Forelimb muscle (tissue), 1 donor: ENCODE measurements at regions not wholly inside any gene's neighbourhood (a gene's known extent, or its start where the extent isn't known, plus 50 kb on each side); places are given as distances from the start of the nearest gene placed in this dataset.
A peak's percentile ranks its signal among the peaks of the same experiment; 100 is the strongest.
"Not testable (repeated sequence)": the region's sequence is repeated elsewhere in the genome, so short reads cannot be mapped to it uniquely, and the experiment has no call there.

Experiments
- DNase-seq: peaks from one replicate; pipeline ENCODE4 v3.0.0-alpha.2; 2013; ENCODE audit warnings: low read depth

DNA sequence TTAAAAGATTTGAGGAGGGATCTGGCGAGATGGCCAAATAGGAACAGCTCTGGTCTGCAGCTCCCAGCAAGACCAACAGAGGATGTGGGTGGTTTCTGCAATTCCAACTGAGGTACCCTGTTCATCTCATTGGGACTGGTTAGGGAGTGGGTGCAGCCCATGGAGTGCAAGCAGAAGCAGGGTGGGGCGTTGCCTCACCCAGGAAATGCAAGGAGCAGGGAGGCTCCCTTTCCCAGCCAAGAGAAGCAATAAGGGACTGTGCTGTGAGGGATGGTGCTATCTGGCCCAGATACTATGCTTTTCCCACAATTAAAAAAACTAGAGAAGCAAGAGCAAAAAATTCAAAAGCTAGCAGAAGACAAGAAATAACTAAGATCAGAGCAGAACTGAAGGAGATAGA is 318.4 kb downstream of the PPP1R3A start:
- DNase-seq: not testable (repeated sequence)

- DNase-seq: not testable (repeated sequence)
Measured at GRCh38 chr7:113593455-113593854, 325.4 kb downstream of the PPP1R3A start.

DNA sequence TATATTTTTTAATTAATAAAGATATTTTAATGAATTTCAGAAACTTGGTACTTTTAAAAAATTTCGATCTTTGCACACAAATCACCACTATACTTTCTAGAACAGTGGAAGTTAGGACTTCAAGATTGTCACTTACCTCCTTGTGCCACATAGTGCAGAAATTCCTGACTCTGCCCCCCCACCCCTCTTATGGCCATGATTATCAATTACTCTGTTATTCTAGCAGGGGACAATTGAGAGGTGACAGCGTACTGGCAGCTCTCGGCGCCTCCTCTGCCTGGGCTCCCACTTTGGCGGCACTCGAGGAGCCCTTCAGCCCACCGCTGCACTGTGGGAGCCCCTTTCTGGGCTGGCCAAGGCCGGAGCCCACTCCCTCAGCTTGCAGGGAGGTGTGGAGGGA is 325.9 kb downstream of the PPP1R3A start:
- not testable (repeated sequence) for DNase-seq

DNA sequence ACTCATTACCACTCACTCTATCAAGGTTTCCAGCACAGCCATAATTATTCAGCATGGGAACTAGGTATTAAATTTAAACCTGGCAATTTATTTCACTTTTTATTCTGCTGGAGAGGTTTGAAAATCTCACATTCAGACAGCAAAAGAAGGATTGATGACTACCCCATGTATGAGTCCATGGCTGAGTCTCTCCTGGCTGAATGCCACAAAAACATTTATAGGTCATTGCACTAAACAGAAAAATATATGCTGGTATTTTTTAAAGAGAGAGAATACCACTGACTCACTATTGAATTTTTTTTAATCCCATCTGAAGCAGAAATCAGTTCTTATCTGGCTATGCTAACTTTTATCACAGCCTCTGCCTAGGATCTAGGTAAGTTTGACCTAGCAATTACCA is 336.3 kb downstream of the PPP1R3A start:
- no peak for DNase-seq

GRCh38 chr7:113563257-113563656 is 355.6 kb downstream of the PPP1R3A start:
- not testable (repeated sequence) for DNase-seq

DNA sequence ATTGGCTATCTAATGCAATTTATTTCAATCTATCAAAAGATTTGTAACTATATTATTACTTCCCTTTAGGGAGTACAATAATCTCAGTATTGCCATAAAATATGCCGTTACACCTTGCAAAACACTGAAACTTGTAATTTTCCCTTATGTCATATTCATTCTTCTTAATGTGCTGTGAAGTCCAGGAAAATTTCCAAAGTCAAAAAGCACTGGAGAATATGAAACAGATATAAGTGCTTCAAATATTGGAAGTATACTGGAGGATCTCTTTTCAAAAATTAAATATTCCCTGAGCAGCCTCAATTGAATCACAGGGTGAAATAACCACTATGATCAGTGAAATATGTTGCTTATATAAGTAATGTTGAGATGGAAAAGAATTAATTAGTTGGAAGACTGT is 356.0 kb downstream of the PPP1R3A start:
- DNase-seq: peak; percentile 44

DNA sequence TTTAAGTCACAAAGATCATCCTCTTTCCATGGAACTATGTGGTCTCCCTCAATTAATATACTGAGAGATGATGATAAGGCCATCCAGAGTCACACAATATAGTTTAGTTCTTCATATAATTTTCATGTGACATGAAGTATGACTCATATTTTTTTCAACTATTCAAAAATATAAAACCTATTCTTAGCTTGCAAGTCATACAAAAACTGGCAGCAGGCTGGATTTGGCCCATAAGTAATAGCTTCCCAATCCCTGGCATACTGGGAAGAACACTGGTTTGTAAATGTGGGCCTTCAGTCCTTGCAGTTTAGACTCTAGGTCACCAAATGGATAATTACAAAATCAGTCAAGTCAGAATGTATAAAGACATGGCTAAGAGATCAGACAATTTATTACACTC is 356.6 kb downstream of the PPP1R3A start:
- DNase-seq: no peak

- DNase-seq: no peak
Measured at GRCh38 chr7:113561446-113561845, 357.4 kb downstream of the PPP1R3A start.

DNA sequence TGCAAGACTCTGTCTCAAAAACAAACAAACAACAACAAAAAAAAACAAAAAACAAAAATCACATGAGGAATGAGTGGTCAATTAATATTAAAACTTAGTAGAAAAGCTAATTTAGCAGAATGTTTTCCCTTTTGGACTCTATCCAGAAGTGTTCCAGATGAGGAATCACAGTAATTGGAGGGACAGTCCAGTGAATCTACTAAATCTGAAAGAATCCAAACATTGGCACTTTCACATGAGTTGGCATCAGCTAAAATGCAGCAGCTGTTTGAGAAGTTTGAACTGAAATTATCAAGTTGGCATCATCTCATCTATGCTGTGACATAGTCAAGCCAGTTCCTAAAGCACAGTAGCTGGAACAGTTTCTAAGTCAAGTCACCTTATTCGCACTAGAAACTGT is 367.8 kb downstream of the PPP1R3A start:
- no peak for DNase-seq

GRCh38 chr7:113548561-113548960 is 370.2 kb downstream of the PPP1R3A start:
- no peak for DNase-seq

- DNase-seq: no peak
Measured at GRCh38 chr7:113548137-113548536, 370.7 kb downstream of the PPP1R3A start.

- no peak for DNase-seq
Measured at GRCh38 chr7:113521468-113521867, 397.3 kb downstream of the PPP1R3A start.

DNA sequence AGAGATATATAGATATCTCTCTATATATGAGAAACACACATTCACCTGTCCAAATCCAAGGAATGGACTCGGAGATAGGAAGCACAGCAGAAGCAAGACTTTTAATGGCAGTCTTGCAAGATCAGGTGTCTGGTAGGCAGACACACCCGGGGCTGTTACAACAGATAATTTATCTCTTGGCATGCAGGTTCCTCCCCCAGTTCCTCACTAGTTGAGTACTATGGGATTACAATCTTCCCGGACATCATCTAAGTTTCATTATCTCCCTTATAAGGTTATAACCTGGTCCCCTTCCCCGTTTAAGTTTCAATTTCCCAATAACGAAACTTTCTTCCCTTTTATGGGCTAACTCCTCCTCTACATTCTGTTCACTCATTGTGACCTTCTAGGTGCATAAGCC is 399.3 kb downstream of the PPP1R3A start:
- DNase-seq: no peak

- DNase-seq: no peak
Measured at GRCh38 chr7:113504691-113505090, 386.3 kb upstream of the SMIM30 start.

DNA sequence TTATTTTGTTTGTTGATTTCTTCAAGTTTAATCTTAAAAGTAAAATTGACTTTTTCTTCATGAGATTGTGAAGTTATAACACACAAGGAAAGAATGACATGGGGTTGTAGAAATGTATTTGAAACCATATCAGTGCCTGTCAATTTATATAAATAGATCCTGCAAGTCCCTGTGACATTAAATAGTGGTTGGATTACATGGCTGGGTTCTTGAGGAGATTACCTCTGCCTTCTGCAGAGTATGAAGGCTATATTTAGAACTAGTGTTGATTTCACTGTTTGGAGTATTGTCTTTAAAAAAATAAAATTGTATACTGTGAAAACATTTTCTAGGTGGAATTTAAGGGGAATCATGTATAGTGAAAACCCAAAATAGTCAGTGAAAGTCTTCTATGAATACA is 385.8 kb upstream of the SMIM30 start:
- DNase-seq: no peak

DNA sequence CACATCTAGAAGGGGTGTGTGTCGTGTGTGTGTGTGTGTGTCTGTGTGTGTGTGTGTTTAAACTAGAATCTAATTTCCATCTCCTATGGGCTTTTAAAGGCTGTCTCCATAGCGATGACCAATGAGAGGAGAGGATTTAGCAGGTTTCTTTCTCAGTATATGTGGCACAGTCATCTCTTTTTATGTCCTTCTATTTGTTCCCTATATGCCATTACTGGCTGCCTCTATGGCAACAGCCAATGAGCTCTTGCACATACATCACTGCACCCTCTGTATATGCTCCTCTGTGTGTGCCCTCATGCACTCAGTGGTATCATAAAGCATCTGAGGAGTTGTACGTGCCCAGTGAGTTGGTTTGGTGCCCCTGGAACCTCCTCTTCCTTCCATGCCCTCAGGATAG is 378.2 kb upstream of the SMIM30 start:
- not testable (repeated sequence) for DNase-seq

DNA sequence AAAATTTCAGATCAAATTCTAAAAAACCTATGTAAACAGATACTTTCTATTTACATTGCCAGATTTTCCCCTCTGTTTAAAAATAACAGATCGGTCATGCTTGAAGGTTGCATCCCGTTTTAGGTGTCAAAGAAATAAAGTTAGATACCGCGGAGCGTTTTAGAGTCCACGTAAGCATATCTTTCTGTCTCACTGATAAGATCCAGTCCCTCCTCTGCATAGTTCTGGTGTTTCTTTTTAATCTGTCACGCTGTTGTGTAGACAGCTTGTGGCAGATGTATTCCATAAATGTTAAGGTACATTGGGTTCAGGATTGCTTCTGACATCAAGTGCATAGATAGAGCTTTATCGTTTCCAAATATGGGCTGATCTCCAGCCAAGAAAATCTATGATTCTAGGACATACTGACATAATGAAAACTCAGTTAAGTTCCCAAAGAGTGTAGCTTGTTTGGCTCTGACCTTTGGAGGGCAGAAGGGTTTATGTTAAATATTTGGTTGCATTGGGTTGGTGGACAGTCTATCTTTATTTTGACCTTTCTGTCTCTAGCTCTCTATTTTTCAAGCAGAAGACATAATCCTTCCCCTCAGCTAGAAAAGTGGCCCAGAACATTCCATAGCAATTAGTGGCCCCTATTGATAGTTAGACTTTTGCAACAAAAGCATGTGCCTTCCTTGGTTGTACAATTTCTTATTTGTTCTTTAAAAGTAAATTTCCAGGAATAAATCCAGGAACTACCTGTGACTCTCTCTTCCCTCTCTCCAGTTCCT is 376.6 kb upstream of the SMIM30 start:
- DNase-seq: not testable (repeated sequence)

GRCh38 chr7:113491305-113491704 is 373.0 kb upstream of the SMIM30 start:
- DNase-seq: no peak

GRCh38 chr7:113487925-113488731 is 369.8 kb upstream of the SMIM30 start:
- no peak for DNase-seq

DNA sequence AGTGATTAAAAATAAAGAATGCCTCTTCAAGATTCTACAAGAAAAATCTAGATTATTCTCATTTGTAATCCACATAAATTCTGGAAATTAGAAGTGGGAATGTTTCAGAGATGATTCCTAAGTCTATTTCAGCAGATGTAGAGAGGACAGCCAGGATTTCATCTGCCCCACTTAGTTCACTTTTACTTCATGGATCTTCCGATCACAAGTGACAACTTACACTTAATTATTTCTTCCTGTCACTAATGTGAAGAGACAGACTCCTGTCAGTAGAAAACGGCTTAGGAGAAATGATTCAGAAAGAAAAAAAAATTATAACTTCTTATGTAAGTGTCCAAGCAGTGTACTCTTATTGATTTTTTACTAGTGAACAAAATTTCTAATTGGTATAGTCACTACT is 368.2 kb upstream of the SMIM30 start:
- DNase-seq: no peak

DNA sequence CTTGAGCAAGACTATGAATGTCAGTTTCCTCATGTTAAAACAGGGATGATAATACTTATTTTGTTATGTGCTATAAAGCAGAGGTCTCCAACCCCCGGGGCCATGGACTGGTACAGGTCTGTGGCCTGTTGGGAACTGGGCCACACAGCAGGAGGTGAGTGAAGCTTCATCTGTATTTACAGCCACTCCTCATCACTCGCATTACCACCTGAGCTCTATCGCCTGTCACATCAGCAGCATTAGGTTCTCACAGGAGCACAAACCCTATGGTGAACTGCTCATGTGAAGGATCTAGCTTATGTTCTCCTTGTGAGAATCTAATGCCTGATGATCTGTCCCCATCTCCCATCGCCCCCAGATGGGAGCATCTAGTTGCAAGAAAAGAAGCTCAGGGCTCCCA is 365.3 kb upstream of the SMIM30 start:
- no peak for DNase-seq

GRCh38 chr7:113480537-113480936 is 362.2 kb upstream of the SMIM30 start:
- DNase-seq: no peak
